GM12891 (cell line): ENCODE measurements at regions not wholly inside any gene's neighbourhood (a gene's known extent, or its start where the extent isn't known, plus 50 kb on each side); places are given as distances from the start of the nearest gene placed in this dataset.

ENCODE experiments used
- POLR2A ChIP-seq: IDR thresholded peaks from 2 replicates; pipeline ENCODE4 v1.6.1; 2011; ENCODE audit warnings: low read depth, low read length, control low read depth
- POLR2AphosphoS5 ChIP-seq: IDR thresholded peaks from 2 replicates; pipeline ENCODE4 v1.6.1; 2011; ENCODE audit warnings: low read depth, low read length, control low read depth
- SPI1 ChIP-seq: IDR thresholded peaks from 2 replicates; pipeline ENCODE4 v1.6.1; 2011; ENCODE audit warnings: low read depth, low read length, control low read depth
- TAF1 ChIP-seq: IDR thresholded peaks from 2 replicates; pipeline ENCODE4 v1.6.1; 2011; ENCODE audit warnings: low read depth, low read length, control low read depth

DNA sequence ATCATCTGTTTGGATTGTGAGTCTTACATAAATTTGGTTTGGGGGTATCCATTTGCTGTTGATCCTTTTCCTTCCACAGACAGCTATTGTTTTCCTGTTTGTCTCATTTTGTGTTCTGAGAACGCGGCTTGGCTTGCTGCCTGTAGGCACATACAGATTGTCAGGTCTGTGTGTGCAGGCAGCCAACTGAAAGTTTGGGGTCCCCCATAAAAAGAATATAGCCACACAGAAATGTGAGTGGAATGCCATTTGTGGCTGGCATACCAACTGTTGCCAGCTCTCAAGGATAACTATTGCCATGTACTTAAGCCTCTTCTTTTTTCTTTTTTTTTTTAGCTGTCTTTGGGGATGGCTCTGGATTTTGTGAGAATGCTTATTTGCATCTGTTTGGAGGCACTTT lies 1308.0 kb downstream of the ROBO1 start:
- TF ChIP-seq POLR2A (no peak), POLR2AphosphoS5 (no peak), TAF1 (no peak), SPI1 (no peak)
